ENCODE measurements at regions not wholly inside any gene's neighbourhood (a gene's known extent, or its start where the extent isn't known, plus 50 kb on each side); places are given as distances from the start of the nearest gene placed in this dataset.

- no peak for TF ChIP-seq CTCF (IDR thresholded peaks at IDR 0.05; ENCODE audit: poor library complexity)
- TF ChIP-seq EZH2 (IDR thresholded peaks at IDR 0.05; ENCODE audit: borderline replicate concordance) = no peak
- no peak for TF ChIP-seq EZH2phosphoT487 (IDR thresholded peaks at IDR 0.05; ENCODE audit: low read depth, severe bottlenecking, unreplicated experiment)
Observed at GRCh38 chr13:66222127-66222526, 1008.0 kb downstream of the PCDH9 start.

All from hepatocyte (in vitro differentiated cells).